ENCODE measurements at regions not wholly inside any gene's neighbourhood (a gene's known extent, or its start where the extent isn't known, plus 50 kb on each side); places are given as distances from the start of the nearest gene placed in this dataset.
A peak's percentile ranks its signal among the peaks of the same experiment; 100 is the strongest.

DNA sequence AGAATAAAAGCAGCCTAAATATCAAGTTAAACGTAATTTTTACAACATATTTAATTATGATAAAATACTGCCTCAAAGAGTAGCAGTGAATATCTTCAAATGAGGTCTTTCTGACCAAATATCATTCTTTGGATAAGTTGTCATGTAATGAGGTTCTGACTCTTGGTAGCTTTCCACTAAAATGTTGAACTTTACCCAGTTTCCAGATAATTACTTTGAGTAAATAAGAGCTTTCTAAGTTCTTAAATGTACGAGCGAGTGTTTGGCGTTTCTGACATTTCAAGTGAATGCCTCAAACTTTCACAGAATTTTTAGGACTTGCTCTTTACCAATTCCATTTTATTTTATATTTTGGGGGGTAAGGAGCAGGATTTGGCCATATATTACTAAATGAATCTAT, 1515.2 kb downstream of the FAM181B start:
- H3K9me3 ChIP-seq (ENCODE audit: low read depth): no peaks in the 10 kb centered on the region
- H3K9me2 ChIP-seq (replicated peaks; ENCODE audit: insufficient read depth): no peaks in the 10 kb centered on the region
- H3K27ac ChIP-seq: no peak overlapping the region
- TF ChIP-seq EZH2phosphoT487 (IDR thresholded peaks at IDR 0.05; ENCODE audit: low read depth, severe bottlenecking, unreplicated experiment): no peak
- TF ChIP-seq CTCF (IDR thresholded peaks at IDR 0.05; ENCODE audit: poor library complexity): no peak
- no peak for TF ChIP-seq EZH2 (IDR thresholded peaks at IDR 0.05; ENCODE audit: borderline replicate concordance)
- H3K79me2 ChIP-seq: no peaks in the 10 kb centered on the region
- WGBS (ENCODE audit: low lambda C conversion rate, missing lambda C conversion rate): 59% methylated on average over 4 of the region's 4 CpGs
- no peaks in the 10 kb centered on the region for H3K27me3 ChIP-seq
- H3K36me3 ChIP-seq (replicated peaks; ENCODE audit: insufficient read depth, low read depth): no peaks in the 10 kb centered on the region
- no peak overlapping the region for H2AFZ ChIP-seq
- peaks cover 5% of the 10 kb centered on the region for H3K4me1 ChIP-seq (ENCODE audit: insufficient read depth)
- H3K4me2 ChIP-seq: peak overlapping the region; percentile 59
- no peak overlapping the region for H3K4me3 ChIP-seq
- no peak for DNase-seq (ENCODE audit: low spot score)
- H4K20me1 ChIP-seq (ENCODE audit: insufficient read depth, poor library complexity, severe bottlenecking): no peaks in the 10 kb centered on the region

DNA sequence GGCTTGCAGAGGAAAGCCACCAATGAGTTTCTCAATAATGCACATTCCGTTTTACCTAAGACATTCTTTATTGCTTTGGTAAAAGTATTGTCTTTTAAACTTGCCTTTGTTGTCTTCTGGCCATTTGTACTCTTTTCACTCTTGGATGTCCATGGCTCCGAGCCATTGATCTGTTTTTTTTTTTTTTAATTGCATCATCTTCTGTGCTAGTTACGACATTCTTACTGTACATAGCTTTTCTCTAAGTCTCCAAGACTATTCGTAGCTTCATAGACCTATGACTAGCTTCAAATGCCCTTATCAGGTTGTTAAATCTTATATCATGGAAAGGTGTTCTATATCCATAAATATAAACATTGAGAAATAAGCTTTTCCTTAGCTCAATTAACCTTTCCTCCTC, 1522.6 kb downstream of the FAM181B start:
- Histone ChIP-seq H3K9me3 (ENCODE audit: low read depth) (no peaks in the 10 kb centered on the region), H3K36me3 (replicated peaks; ENCODE audit: insufficient read depth, low read depth) (no peaks in the 10 kb centered on the region), H3K4me2 (no peak overlapping the region), H3K4me3 (no peak overlapping the region), H2AFZ (no peak overlapping the region), H3K9me2 (replicated peaks; ENCODE audit: insufficient read depth) (no peaks in the 10 kb centered on the region), H3K27ac (no peak overlapping the region), H3K27me3 (no peaks in the 10 kb centered on the region), H3K79me2 (no peaks in the 10 kb centered on the region), H3K4me1 (ENCODE audit: insufficient read depth) (no peaks in the 10 kb centered on the region), H4K20me1 (ENCODE audit: insufficient read depth, poor library complexity, severe bottlenecking) (no peaks in the 10 kb centered on the region)
- DNase-seq (ENCODE audit: low spot score): no peak
- no peak for TF ChIP-seq EZH2 (IDR thresholded peaks at IDR 0.05; ENCODE audit: borderline replicate concordance)
- TF ChIP-seq EZH2phosphoT487 (IDR thresholded peaks at IDR 0.05; ENCODE audit: low read depth, severe bottlenecking, unreplicated experiment): no peak
- no peak for TF ChIP-seq CTCF (IDR thresholded peaks at IDR 0.05; ENCODE audit: poor library complexity)
- WGBS (ENCODE audit: low lambda C conversion rate, missing lambda C conversion rate): 92% methylated on average over 4 of the region's 4 CpGs

DNA sequence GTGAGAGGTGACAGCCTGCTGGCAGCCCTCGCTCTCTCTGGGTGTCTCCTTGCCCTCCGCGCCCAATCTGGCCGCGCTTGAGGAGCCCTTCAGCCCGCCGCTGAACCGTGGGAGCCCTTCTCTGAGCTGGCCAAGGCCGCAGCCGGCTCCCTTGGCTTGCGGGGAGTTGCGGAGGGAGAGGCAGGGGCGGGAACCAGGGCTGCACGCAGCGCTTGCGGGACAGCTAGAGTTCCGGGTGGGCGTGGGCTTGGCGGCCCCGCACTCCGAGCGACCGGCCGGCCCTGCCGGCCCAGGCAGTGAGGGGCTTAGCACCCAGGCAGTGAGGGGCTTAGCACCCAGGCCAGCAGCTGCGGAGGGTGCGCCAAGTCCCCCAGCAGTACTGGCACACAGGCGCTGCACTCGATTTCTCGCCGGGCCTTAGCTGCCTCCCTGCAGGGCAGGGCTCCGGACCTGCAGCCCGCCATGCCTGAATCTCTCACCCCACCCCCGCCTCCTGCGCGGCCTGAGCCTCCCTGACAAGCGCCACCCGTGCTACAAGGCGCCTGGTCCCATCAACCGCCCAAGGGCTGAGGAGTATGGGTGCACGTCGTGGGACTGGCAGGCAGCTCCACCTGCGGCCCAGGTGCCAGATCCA, 1526.1 kb downstream of the FAM181B start:
- no peak for DNase-seq (ENCODE audit: low spot score)
- Histone ChIP-seq H3K27ac (no peak overlapping the region), H3K36me3 (replicated peaks; ENCODE audit: insufficient read depth, low read depth) (no peaks in the 10 kb centered on the region), H3K9me2 (replicated peaks; ENCODE audit: insufficient read depth) (no peaks in the 10 kb centered on the region), H4K20me1 (ENCODE audit: insufficient read depth, poor library complexity, severe bottlenecking) (no peaks in the 10 kb centered on the region), H3K4me3 (no peak overlapping the region), H3K27me3 (no peaks in the 10 kb centered on the region), H3K4me2 (no peak overlapping the region), H2AFZ (no peak overlapping the region), H3K9me3 (ENCODE audit: low read depth) (no peaks in the 10 kb centered on the region), H3K4me1 (ENCODE audit: insufficient read depth) (no peaks in the 10 kb centered on the region), H3K79me2 (no peaks in the 10 kb centered on the region)
- TF ChIP-seq EZH2phosphoT487 (IDR thresholded peaks at IDR 0.05; ENCODE audit: low read depth, severe bottlenecking, unreplicated experiment): no peak
- no peak for TF ChIP-seq CTCF (IDR thresholded peaks at IDR 0.05; ENCODE audit: poor library complexity)
- no peak for TF ChIP-seq EZH2 (IDR thresholded peaks at IDR 0.05; ENCODE audit: borderline replicate concordance)
- 94% methylated on average over 25 of the region's 43 CpGs for WGBS (ENCODE audit: low lambda C conversion rate, missing lambda C conversion rate)
